Breast epithelium (tissue), 3 donors: ENCODE measurements at regions not wholly inside any gene's neighbourhood (a gene's known extent, or its start where the extent isn't known, plus 50 kb on each side); places are given as distances from the start of the nearest gene placed in this dataset.

Source experiments
- POLR2A ChIP-seq: fragments of 450-650 bp; IDR thresholded peaks from one replicate; pipeline ENCODE4 v1.6.1; 2016; ENCODE audit warnings: antibody characterized with exemption, mild to moderate bottlenecking, moderate library complexity
- POLR2AphosphoS5 ChIP-seq, 3 donors: sonication (generic); formaldehyde crosslinking; IDR thresholded peaks; one replicate each; pipeline ENCODE4 v1.6.1; 2017; ENCODE audit warnings: antibody characterized with exemption in 3 of 3
- TF ChIP-seq, protein P1 (sequence below), 3 donors: fragments of 450-650 bp; IDR thresholded peaks; one replicate each; pipeline ENCODE4 v1.5.1; 2016 to 2017; ENCODE audit warnings: antibody characterized with exemption in 3 of 3, mild to moderate bottlenecking in 3 of 3, moderate library complexity in 3 of 3

DNA sequence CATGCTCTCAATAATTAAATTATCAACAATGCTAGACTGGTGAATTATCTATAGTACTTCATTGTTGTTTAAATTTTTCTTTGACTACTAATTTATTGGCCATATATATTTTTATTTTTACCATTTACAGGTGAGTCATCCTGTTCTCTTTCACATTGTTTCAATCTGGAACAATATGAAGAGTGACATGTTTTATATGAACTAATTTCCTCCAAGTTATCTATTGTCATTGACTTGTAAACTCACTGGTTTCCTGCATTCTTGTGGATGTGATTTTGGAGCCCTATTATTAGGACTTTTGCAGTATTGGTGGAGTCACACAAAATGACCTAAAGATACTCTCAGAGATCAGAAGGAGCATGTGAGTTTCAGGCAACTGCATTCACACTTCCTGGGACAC lies 297.7 kb downstream of the AEBP2 start:
- TF ChIP-seq, protein P1, sequence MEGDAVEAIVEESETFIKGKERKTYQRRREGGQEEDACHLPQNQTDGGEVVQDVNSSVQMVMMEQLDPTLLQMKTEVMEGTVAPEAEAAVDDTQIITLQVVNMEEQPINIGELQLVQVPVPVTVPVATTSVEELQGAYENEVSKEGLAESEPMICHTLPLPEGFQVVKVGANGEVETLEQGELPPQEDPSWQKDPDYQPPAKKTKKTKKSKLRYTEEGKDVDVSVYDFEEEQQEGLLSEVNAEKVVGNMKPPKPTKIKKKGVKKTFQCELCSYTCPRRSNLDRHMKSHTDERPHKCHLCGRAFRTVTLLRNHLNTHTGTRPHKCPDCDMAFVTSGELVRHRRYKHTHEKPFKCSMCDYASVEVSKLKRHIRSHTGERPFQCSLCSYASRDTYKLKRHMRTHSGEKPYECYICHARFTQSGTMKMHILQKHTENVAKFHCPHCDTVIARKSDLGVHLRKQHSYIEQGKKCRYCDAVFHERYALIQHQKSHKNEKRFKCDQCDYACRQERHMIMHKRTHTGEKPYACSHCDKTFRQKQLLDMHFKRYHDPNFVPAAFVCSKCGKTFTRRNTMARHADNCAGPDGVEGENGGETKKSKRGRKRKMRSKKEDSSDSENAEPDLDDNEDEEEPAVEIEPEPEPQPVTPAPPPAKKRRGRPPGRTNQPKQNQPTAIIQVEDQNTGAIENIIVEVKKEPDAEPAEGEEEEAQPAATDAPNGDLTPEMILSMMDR (IDR thresholded peaks at IDR 0.05), result no peak
- TF ChIP-seq POLR2A, result no peak
- TF ChIP-seq POLR2AphosphoS5 (IDR thresholded peaks at IDR 0.05), result no peak
